IPS-18c (cell line): ENCODE measurements at regions not wholly inside any gene's neighbourhood (a gene's known extent, or its start where the extent isn't known, plus 50 kb on each side); places are given as distances from the start of the nearest gene placed in this dataset.

Source experiments
- H3K4me3 ChIP-seq: 2 replicates; pipeline ENCODE4 v1.7.0; 2013; ENCODE audit warnings: low read depth, mild to moderate bottlenecking, low read length, moderate library complexity; ENCODE audit not compliant: insufficient read depth
- H3K9me3 ChIP-seq: one replicate; pipeline ENCODE4 v1.6.1; 2013; ENCODE audit warnings: mild to moderate bottlenecking, low read length, moderate library complexity; ENCODE audit not compliant: control insufficient read depth, insufficient read depth

GRCh38 chrX:137982472-137983172 is 416.7 kb downstream of the ZIC3 start:
- 0 out of 2 replicates have a peak overlapping the region, but pooled peaks have one; percentile 32 for H3K4me3 ChIP-seq

GRCh38 chrX:137988470-137988869 is 422.5 kb downstream of the ZIC3 start:
- no peaks in the 10 kb centered on the region for H3K9me3 ChIP-seq

More at GRCh38 chrX:137982472-137983172, 416.7 kb downstream of the ZIC3 start:
- H3K9me3 ChIP-seq: no peaks in the 10 kb centered on the region

DNA sequence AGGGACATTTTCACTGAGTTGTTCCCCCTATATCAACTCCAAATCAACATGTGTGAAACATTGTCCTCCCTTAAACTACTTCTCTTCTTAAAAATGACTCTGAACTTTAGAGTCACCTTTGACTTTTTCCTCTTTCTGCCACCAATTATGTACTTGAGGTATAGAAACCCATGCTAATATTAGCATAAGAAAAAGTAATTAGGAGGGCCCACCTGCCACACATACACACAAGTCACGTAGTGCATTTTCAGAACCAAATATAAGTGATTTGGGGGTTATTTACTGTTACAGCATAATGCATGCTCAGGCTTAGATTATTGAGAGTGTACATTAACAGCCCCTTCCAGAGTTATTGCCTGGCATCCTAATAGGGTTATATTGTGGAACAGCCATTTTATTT is 432.7 kb downstream of the ZIC3 start:
- Histone ChIP-seq H3K4me3 (no peak overlapping the region), H3K9me3 (peaks cover 2% of the 10 kb centered on the region)

More at GRCh38 chrX:137988470-137988869, 422.5 kb downstream of the ZIC3 start:
- no peak overlapping the region for H3K4me3 ChIP-seq

DNA sequence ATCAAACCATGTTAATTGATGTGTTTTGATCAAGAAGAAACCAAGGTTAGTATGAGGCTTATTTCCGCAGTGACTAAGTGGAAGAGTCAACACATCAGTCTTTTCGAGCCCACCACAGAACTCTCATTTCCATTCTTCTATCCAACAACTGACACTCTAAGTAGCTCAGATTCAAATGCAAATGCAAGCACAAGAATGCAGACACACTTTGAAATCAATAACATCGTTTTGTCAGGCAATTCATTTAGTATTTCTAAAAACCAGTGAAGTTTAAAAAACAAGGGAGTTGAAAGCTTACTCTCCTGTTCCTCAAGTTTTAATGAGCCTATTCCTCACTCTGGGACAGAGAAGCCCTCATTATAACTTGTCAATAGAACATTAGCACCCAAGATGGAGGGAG is 433.1 kb downstream of the ZIC3 start:
- Histone ChIP-seq H3K4me3 (no peak overlapping the region), H3K9me3 (peaks cover 2% of the 10 kb centered on the region)

DNA sequence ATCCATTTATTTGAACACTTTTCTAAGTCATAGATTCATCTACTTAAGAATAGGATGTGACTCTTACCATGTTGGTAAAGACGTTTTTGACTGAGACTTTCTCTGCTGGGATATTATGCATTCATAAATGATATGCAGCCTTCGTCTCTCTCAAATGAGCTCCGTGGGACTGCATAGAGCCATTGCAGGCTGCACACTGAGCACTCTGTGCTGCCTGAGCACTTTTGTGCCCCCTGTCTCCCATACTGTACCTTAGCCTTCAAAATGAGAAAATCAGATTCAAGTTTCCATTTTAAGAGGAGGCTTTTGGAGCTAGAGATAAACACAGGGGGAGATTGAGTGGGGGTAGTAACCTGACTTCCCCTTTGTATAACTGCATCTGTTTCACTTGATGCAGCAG is 433.6 kb downstream of the ZIC3 start:
- Histone ChIP-seq H3K9me3 (peaks cover 2% of the 10 kb centered on the region), H3K4me3 (no peak overlapping the region)

GRCh38 chrX:138001226-138001625 is 435.3 kb downstream of the ZIC3 start:
- no peak overlapping the region for H3K4me3 ChIP-seq

DNA sequence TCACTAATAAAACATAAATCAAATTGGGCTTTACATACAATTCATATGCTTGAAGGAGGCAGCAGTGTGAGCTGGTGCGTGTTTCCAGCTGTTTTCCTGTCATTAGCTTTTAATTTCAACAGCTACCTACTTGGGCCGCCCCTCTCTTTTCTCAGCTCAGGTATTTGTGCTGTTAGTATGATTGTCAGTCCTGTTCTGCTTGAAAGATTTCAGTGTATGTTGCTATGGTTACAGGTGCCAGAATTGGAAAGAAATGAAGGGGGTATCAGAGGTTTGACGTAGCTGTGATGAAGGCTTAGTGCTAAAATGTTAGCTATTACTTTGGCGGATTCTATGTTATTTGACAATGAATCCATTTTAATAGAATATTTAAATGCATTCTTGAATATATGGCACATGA is 440.3 kb downstream of the ZIC3 start:
- Histone ChIP-seq H3K9me3 (no peaks in the 10 kb centered on the region), H3K4me3 (no peak overlapping the region)

More at GRCh38 chrX:138001226-138001625, 435.3 kb downstream of the ZIC3 start:
- peaks cover 2% of the 10 kb centered on the region for H3K9me3 ChIP-seq

DNA sequence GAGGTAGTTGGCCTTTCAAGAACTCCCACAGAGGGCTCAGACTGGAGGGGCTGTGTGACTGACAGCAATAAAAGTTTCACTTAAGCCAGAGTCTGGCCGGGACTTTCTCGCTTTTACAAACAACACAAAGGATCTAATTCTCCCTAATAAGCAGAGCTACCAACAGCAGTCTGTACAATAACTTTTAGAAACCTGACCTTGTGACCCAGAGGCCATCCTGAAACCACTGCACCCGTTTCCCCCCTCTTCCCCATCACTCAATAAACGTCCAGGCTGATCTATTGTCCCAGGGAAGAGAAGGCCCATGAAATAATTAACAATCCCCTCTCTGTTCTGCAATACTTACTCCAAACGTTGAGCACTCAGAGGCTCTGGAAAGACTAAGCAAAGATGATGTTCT is 442.4 kb downstream of the ZIC3 start:
- Histone ChIP-seq H3K4me3 (no peak overlapping the region), H3K9me3 (peaks cover 2% of the 10 kb centered on the region)

DNA sequence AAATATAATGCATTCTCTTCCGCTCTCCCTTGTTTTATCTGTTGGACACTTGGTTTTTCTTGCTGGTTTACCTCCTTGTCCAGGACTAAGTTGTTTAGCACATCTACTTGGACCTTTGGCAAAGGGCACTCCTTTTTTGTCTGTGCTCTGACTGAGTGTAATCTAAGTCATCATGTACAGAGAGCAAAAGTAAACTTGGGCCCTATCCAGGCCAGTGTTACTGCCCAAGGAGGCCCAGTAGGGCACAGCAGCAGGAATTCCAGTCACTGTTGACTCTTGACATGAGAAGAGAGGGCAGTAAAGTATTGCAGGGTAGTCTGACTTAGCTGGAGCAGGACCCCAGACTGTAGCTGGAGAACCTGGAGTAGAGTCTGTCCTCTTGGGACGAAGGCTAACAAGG is 445.5 kb downstream of the ZIC3 start:
- H3K9me3 ChIP-seq: peaks cover 2% of the 10 kb centered on the region
- no peak overlapping the region for H3K4me3 ChIP-seq

DNA sequence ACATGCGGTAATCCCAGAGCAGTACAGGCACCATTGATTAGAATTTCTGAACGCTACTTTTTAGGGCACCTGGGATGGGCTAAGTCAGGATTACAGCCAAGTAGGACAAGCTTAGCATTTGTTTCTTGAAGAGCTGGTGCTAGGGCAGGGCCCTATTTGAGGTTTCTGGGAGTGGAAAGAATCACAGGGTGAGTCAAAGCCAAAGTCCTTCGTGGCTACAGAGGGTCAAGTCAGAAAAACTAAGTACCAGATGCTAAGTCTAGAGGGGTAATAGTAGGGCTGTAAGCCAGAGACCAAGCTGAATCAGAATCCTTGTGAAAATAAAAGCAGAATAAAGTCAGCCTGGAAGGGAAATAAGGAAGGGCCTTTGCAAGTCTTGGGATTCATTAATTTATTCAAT is 448.6 kb downstream of the ZIC3 start:
- Histone ChIP-seq H3K9me3 (peaks cover 4% of the 10 kb centered on the region), H3K4me3 (no peak overlapping the region)

GRCh38 chrX:138018145-138018799 is 452.3 kb downstream of the ZIC3 start:
- Histone ChIP-seq H3K9me3 (peaks cover 2% of the 10 kb centered on the region), H3K4me3 (no peak overlapping the region)

DNA sequence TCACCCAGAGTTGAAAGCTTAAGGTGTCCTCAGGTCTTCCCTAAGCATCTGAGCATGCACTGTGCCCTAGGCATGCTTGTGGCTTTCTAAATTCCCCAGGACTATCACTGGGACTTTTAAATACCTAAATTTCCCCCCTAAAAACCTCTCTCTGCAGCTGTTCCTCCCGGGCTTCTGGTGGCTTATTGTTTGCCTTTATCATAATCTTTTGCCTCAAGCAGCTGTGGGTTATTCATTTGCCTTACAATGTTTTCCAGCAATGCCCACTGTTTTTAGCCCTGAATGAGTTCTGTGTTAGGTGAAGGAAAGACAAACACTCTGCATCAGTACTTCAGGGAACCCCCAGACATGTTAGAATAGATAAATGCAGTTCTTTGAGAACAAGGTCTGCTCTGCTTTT is 455.0 kb downstream of the ZIC3 start:
- H3K9me3 ChIP-seq: peaks cover 2% of the 10 kb centered on the region
- H3K4me3 ChIP-seq: no peak overlapping the region

- Histone ChIP-seq H3K4me3 (no peak overlapping the region), H3K9me3 (no peaks in the 10 kb centered on the region)
These were observed 460.3 kb downstream of the ZIC3 start for GRCh38 chrX:138026211-138026610.

- no peak overlapping the region for H3K4me3 ChIP-seq
- H3K9me3 ChIP-seq: no peaks in the 10 kb centered on the region
These were observed 465.8 kb downstream of the ZIC3 start for GRCh38 chrX:138031715-138032114.

- H3K4me3 ChIP-seq: no peak overlapping the region
- H3K9me3 ChIP-seq: peaks cover 4% of the 10 kb centered on the region
These were observed 468.2 kb downstream of the ZIC3 start for GRCh38 chrX:138034136-138034535.

DNA sequence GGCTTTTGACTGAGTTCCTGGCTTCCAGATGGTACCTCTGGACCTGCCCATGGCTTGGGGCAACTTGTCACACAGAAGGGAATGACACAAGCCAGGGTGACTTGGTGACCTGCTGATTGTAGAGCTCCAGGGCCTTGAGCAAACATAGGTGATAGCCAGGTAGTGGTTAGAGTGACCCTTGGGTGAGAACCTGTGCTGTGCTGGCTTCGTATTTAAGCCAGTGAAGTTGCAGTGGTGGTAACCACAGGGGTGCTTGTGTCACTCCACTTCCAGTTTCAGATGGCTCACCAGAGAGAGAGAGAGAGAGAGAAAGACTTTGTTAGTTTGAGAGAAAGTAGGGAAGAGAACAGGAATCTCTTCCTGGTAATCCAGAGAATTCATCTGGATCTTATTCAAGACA is 471.6 kb downstream of the ZIC3 start:
- H3K9me3 ChIP-seq: peaks cover 4% of the 10 kb centered on the region
- no peak overlapping the region for H3K4me3 ChIP-seq

GRCh38 chrX:138057883-138058282 is 492.0 kb downstream of the ZIC3 start:
- H3K9me3 ChIP-seq: no peaks in the 10 kb centered on the region
- H3K4me3 ChIP-seq: no peak overlapping the region

- Histone ChIP-seq H3K9me3 (no peaks in the 10 kb centered on the region), H3K4me3 (no peak overlapping the region)
These were observed 493.0 kb downstream of the ZIC3 start for GRCh38 chrX:138058931-138059330.
